Stimulated activated CD4-positive, alpha-beta T cell treated with anti-CD3 and anti-CD28 coated beads, Interleukin-4, amount 100 ng/mL, for 24 hours (primary cell): ENCODE measurements at regions not wholly inside any gene's neighbourhood (a gene's known extent, or its start where the extent isn't known, plus 50 kb on each side); places are given as distances from the start of the nearest gene placed in this dataset.

ENCODE experiments used
- DNase-seq: peaks from one replicate; pipeline ENCODE4 v3.0.0-alpha.2; 2020

DNA sequence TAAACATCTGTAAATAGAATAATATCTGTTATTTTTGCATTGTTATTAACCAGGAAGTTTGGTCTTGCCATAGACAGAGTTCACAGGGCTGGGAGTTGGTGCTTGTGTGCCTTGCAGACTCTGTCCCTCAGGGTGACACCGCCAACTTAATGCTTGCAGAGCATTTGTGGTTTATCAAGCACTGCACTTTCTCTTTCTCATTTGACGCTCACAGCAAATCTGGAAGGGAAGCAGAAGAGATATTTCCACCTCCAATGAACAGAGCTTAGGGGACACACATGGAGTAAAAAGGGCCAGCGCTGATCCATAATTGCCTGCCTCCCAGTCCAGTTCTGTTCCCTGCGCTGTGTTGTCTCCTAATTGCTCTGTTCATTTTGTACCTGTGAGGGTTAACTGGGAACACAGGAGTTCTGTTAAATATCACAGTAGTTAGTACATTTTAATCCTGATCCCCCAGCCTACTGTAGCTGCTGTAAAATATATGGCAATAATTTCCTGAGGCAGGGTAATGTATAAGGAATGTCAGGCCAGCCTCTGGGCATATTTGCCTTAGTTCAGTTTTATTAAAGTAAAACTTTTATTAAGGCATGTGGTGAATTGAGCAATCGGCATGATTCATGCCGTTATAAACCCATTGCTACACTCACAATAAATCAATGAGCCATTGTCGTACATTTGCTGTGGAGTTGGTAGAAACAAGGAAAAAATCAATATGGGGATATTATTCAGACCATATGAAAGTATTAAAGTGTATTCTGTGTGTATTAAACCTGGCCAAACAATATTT is 182.5 kb upstream of the OSR1 start:
- DNase-seq, result no peak

DNA sequence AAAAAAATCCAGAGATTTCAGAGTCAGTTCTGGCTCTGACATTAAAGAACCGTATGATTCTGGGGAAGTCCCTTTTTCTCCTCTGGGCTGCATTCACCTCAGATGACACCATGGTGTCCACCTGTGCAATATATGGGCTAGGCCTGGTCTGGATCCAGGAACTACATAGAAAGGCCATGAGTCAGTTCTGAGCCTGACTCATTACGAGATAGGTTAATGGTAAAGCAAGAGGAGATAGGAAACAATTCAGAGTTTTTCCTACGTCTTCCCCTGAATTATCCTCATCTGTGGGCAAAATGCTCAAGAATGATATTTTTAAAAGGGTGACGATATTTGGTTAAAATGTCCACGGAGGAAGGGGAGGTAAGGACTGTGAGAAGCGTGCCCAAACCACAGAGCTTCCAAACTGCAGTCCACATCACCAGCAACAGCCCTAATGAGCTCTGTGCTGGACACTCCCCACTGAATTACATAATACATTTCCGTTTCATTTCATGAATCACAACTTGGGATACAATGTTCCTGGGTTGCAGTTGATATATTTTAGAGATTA is 180.1 kb upstream of the OSR1 start:
- DNase-seq, result no peak

DNA sequence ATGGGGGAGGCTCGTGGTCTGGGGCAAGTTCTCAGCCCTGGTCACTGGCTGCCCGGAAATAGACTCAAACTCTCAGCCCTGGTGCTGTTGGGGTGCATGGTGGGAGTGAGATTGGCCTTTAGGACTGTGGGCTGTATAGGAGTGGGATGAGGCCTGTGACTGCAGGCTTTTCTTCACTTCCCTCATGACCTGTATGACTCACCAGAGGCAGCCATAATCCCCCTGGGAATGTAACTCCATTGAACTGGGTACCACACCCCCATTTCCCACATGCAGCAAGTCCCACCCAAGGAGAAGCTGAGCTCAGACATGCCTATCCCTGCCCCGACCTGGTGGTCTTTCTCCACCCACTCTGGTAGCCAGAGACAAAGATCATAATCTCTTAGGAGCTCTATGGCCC is 177.7 kb upstream of the OSR1 start:
- no peak for DNase-seq

- DNase-seq, result no peak
Observed at GRCh38 chr2:19532547-19533196, 174.2 kb upstream of the OSR1 start.

GRCh38 chr2:19529677-19530076 is 171.3 kb upstream of the OSR1 start:
- no peak for DNase-seq

DNA sequence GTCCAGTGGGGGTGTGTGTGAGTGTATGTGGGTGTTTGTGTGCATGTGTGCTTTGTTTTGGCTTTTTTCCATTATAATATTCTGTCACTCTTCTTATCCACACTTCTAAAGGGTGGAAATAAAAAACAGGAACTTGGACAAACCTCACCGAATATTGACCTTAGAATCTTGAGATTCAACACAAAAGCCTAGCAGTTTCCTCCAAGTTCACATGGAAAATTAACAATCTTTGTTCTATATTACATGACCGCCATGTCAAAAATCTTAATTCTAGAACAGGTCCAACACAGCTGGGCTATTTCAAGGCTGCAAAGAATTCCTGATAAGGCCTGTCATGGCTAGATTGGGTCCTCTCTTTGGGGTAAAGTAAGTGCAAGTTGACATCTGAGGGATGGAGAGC is 169.3 kb upstream of the OSR1 start:
- no peak for DNase-seq

GRCh38 chr2:19525313-19525712 is 166.9 kb upstream of the OSR1 start:
- no peak for DNase-seq

DNA sequence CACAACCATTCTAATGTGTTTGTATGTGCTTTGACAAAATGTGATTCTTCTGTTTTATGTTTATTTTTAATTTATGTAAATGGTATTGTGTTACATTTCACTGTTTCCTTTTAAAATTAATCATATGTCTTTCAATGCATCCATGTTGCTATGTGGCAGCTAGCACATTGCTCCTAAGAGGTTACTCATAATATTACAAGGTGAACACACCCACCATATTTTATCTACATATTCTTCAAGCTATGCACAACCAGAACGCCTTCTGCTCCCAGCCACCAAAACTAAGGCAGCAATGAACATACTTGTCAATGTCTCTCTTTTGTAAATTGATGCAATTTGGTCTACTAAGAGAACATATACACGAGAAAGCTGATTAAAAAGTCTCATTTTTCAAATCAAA is 160.6 kb upstream of the OSR1 start:
- no peak for DNase-seq

GRCh38 chr2:19507137-19507536 is 148.7 kb upstream of the OSR1 start:
- no peak for DNase-seq

DNA sequence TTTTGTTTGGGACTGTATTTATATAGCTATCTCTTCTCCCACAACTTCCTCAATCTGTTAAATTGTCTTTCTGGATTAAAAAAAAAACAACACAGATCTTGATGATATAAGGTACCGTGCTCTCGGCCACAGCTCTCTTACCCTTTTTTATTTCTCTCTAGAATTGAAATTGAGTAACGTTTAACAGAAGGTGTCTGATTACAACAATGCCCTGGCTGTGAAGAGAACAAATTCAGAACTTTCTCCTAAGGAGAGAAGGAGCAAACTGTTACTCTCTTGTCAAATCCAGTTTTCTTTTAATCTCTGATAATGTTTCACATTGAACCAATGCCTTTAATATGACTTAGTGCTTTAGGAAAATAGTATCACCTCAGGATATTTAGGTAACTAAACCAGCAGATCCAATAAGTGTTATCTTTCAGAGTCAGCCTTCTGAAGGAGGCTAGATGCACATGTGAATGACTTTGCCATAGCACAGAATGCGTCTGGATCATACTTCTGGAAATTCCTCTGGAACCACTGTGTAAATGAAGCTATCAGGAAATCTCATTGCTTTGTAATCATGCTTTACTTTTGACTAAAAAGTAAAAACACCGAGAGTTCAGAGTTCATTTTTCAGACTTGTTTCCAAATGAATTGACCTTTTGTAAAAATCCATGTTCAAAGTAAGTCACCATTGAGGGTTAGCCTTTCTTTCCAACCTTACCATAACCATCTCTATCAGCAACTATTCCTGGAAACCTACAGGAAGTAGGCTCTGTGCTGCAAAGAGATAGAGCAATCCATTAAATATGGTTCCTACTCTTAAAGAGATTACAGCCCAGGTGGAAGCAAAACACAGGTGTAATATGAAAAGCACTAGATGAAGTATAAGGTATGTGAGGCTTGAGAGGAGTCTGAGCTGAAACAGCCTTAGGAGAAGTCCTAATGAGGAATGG is 147.0 kb upstream of the OSR1 start:
- DNase-seq, result no peak

- no peak for DNase-seq
Observed at GRCh38 chr2:19504400-19505198, 146.2 kb upstream of the OSR1 start.

- no peak for DNase-seq
Observed at GRCh38 chr2:19503915-19504314, 145.5 kb upstream of the OSR1 start.

- no peak for DNase-seq
Observed at GRCh38 chr2:19503406-19503805, 145.0 kb upstream of the OSR1 start.

DNA sequence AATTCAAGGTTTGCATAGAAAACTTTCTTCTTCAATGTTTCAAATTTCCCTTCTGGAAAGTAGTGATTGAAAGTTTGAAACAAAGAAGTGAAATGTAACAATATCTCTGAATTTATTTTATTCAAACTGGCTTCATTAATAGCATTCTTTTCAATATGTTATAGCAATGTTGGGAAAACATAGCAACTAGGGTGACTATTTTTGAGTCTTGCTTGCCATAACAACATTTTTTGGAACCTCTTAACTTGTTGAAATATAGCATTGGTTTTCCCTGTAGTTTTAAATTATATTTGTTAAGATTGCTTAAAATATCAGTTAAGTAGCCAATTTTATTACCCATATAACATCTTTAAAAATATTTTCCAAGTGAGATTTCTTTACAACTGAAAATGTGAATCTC is 141.7 kb upstream of the OSR1 start:
- DNase-seq, result no peak

GRCh38 chr2:19496646-19497045 is 138.2 kb upstream of the OSR1 start:
- DNase-seq, result no peak

DNA sequence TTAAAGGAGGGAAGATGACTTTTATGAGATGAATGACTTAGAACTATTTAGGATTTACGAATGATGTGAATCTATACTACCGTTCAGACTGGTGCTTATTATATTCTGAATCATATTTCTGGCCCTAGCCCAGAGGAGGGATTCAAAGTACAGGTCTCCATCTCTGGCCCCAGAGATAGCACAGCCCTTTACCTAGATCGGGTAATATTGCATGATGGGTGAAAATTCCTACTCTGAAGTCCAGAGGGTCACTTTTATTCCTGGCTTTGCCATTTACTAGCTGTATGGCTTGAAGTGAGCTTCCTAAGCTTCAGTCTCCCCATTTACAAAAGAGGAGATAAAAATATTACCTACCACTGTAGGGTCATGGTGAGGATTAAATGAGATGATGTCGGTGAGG is 135.8 kb upstream of the OSR1 start:
- DNase-seq, result no peak

DNA sequence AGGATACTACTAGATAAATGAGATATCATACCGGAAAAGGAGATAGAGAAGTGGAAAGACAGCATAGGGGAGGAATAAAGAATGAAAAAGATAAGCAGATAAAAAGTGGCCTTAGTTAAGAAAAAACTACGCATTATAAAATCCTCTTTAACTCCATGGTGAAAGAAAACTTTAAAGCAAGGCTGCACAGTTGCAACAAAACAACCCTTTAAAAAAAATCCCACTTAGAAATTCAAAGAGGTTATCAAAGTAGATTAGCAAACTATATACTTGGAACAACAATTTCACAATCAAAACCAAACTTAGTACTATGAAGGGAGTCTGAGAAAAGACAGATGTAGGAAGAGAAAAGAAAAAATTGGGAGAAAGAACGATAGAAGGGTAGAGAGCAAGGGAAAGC is 133.4 kb upstream of the OSR1 start:
- no peak for DNase-seq

DNA sequence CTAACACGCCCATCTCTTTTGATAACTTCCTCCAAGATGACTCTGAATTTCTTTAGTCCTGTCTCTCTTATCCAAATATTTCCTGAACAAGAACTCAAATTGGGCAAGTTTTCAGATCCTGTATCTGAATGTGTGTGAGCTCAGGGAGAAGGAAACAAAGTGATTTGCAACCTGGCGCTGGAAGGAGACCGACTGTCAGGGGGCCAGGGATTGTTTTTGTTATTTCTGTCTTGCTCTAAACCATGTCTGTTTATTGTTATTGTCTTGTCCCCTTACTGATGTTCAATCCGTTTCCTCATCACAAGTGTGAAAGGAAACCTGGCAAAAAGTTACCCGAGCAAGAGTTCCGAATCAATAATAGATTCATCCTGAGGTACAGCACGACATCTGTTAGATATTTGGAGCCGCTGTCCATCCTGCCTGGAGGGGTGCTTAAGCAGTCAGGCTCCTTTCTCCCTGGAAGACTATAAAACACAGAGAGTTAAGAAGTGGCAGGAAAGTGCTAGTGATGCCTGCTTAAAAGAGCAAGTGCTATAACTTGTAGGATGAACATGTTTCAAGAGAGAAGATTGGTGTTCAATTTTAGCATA is 132.5 kb upstream of the OSR1 start:
- no peak for DNase-seq

DNA sequence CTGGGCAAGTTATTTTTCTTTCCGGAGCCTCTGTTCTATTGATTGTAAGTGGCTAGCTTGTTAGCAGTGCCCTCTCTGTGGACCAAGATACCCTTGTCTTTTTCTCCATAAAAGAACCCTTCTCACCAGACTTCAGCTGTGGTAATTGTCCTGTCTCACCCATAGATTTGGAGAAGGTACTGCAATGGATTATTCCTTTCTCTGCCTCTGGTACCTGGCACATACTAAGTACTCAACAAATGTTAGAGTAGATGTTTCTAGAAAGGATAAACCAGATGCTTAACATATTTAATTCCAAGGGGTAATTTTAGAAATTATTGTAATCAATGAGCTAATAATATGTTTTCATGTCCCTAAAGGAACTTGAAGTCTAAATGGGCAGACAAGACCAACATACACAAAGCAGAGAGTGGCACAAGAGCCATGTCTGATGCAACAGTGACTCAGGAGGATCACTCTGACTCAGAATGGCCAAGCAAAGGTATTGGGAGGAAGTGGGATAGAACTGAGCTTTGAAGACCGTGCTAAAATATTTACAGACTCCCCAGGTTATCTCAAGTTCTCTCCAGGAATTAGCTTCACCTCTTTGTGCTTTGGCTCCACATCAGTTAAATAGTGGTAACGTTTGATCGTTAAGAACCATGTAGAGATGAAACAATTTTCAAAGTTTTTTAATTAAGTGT is 129.7 kb upstream of the OSR1 start:
- no peak for DNase-seq

DNA sequence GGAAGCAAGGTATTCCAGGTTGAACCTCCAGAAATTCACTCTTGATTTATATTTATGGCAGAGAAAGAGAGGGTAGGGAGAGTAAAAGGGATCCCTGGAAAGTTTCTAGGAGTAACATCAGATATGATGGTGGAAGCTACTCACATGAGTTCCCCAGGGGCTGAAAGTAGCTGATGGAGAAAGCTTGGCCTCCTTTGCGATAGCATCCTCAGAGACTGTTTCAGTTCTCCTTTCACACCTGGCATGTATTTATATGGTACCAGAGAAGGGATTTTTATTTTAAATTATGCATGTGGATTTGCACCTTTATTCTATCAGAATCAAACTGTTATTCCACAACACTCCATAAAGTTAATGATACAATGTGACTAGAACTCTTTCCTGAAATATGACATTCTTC is 126.3 kb upstream of the OSR1 start:
- no peak for DNase-seq

DNA sequence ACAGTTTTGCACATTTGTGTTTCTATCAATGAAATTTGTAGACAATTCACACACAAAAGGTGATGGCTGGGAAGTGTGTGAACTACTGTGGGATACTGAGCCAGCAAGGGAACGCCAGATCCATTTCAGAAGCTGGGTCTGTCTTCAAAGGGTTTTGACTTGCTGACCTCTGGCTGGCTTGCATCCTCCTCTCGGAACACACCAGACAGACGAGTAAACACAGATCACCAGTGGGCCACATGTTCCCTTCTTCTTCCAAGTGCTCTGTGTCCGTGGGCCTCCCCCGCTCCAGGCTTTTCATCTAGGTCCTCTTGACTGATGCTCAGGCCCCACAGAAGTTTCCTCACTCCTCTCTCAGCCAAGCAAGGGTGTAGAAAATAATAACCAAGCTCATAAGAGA is 122.2 kb upstream of the OSR1 start:
- DNase-seq, result no peak

DNA sequence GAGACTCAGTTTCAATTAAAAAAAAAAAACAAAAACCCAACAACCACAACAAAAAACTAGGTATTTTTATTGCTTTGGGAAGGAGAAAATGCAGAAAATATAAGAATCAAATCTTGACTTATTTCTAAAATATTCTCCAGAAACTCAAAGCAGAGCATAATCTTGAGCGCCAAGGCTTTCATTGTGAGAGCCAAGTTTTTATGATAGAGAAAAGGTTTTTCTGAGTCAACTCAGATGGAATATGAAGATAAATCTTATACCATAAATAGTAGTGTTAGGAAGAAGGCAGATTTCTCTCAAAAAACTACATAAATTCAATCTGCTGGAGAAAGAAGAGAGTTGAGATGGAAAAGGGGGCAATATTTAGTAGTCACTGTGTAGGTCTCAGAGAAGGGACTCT is 121.2 kb upstream of the OSR1 start:
- no peak for DNase-seq
